Activated T-cell treated with anti-CD3 and anti-CD28 coated beads, Interleukin-2, amount 50 U/mL, for 4 hours (primary cell): ENCODE measurements at regions not wholly inside any gene's neighbourhood (a gene's known extent, or its start where the extent isn't known, plus 50 kb on each side); places are given as distances from the start of the nearest gene placed in this dataset.

Source experiments
- ATAC-seq, 2 donors: fragments of 200-7000 bp; cut with Tn5 transposase; one replicate each; pipeline ENCODE4 v1.10.0; 2021
- DNase-seq: peaks from one replicate; pipeline ENCODE4 v3.0.0-alpha.2; 2020
- H3K27me3 Mint-ChIP-seq: one replicate; pipeline ENCODE4 v1.8.0; 2021; ENCODE audit warnings: low read depth, mixed read lengths
- H3K36me3 Mint-ChIP-seq: one replicate; pipeline ENCODE4 v1.8.0; 2022; ENCODE audit warnings: mixed read lengths; ENCODE audit not compliant: insufficient read depth
- H3K4me1 Mint-ChIP-seq: one replicate; pipeline ENCODE4 v1.8.0; 2021; ENCODE audit warnings: low read depth, mixed read lengths
- H3K4me3 Mint-ChIP-seq: one replicate; pipeline ENCODE4 v1.8.0; 2021; ENCODE audit warnings: mild to moderate bottlenecking, moderate library complexity, mixed read lengths
- H3K9me3 Mint-ChIP-seq: one replicate; pipeline ENCODE4 v1.8.0; 2021; ENCODE audit warnings: mixed read lengths

- peak; percentile 86 to 92 for ATAC-seq
- Mint-ChIP-seq H3K9me3 (peaks cover 12% of the 10 kb centered on the region), H3K27me3 (no peaks in the 10 kb centered on the region), H3K4me3 (no peak overlapping the region), H3K36me3 (peaks cover 43% of the 10 kb centered on the region), H3K4me1 (peaks cover 8% of the 10 kb centered on the region)
- DNase-seq = peak; percentile 56
Measured at GRCh38 chr10:46228563-46229071, 58.2 kb upstream of the ANTXRL start.

GRCh38 chr10:46229144-46229563 lies 57.6 kb upstream of the ANTXRL start:
- Mint-ChIP-seq H3K4me3 (no peak overlapping the region), H3K9me3 (peaks cover 12% of the 10 kb centered on the region), H3K4me1 (peaks cover 8% of the 10 kb centered on the region), H3K36me3 (peaks cover 43% of the 10 kb centered on the region), H3K27me3 (no peaks in the 10 kb centered on the region)
- no peak for DNase-seq
- peak in 1 of 2 donors; percentile 51 for ATAC-seq

- ATAC-seq (no peak), DNase-seq (no peak)
- Mint-ChIP-seq H3K36me3 (peaks cover 45% of the 10 kb centered on the region), H3K4me3 (no peak overlapping the region), H3K4me1 (peaks cover 8% of the 10 kb centered on the region), H3K9me3 (peaks cover 12% of the 10 kb centered on the region), H3K27me3 (no peaks in the 10 kb centered on the region)
Measured at GRCh38 chr10:46230615-46231014, 56.2 kb upstream of the ANTXRL start.

- DNase-seq = no peak
- Mint-ChIP-seq H3K27me3 (no peaks in the 10 kb centered on the region), H3K4me1 (peaks cover 8% of the 10 kb centered on the region), H3K9me3 (peaks cover 12% of the 10 kb centered on the region), H3K36me3 (peaks cover 49% of the 10 kb centered on the region), H3K4me3 (no peak overlapping the region)
- no peak for ATAC-seq
Measured at GRCh38 chr10:46231087-46231486, 55.7 kb upstream of the ANTXRL start.

- Mint-ChIP-seq H3K36me3 (peaks cover 59% of the 10 kb centered on the region), H3K4me3 (no peak overlapping the region), H3K9me3 (peaks cover 12% of the 10 kb centered on the region), H3K4me1 (peaks cover 10% of the 10 kb centered on the region), H3K27me3 (no peaks in the 10 kb centered on the region)
- ATAC-seq (no peak), DNase-seq (no peak)
Measured at GRCh38 chr10:46232084-46232483, 54.7 kb upstream of the ANTXRL start.

- Mint-ChIP-seq H3K4me1 (peaks cover 12% of the 10 kb centered on the region), H3K27me3 (no peaks in the 10 kb centered on the region), H3K9me3 (peaks cover 12% of the 10 kb centered on the region), H3K36me3 (peaks cover 63% of the 10 kb centered on the region), H3K4me3 (no peak overlapping the region)
- no peak for DNase-seq
- no peak for ATAC-seq
Measured at GRCh38 chr10:46232666-46233065, 54.1 kb upstream of the ANTXRL start.

GRCh38 chr10:46233181-46233580 lies 53.6 kb upstream of the ANTXRL start:
- H3K27me3 Mint-ChIP-seq = no peaks in the 10 kb centered on the region
- H3K36me3 Mint-ChIP-seq = peaks cover 66% of the 10 kb centered on the region
- peaks cover 12% of the 10 kb centered on the region for H3K9me3 Mint-ChIP-seq
- DNase-seq (no peak), ATAC-seq (no peak)
- no peak overlapping the region for H3K4me3 Mint-ChIP-seq
- peaks cover 12% of the 10 kb centered on the region for H3K4me1 Mint-ChIP-seq

- Mint-ChIP-seq H3K27me3 (no peaks in the 10 kb centered on the region), H3K36me3 (peaks cover 71% of the 10 kb centered on the region), H3K4me3 (no peak overlapping the region), H3K4me1 (peaks cover 11% of the 10 kb centered on the region), H3K9me3 (peaks cover 12% of the 10 kb centered on the region)
- DNase-seq = no peak
- ATAC-seq = no peak
Measured at GRCh38 chr10:46234026-46234425, 52.8 kb upstream of the ANTXRL start.

GRCh38 chr10:46234431-46235060 lies 52.3 kb upstream of the ANTXRL start:
- H3K4me1 Mint-ChIP-seq = peaks cover 6% of the 10 kb centered on the region
- DNase-seq (no peak), ATAC-seq (no peak)
- H3K36me3 Mint-ChIP-seq = peaks cover 66% of the 10 kb centered on the region
- no peak overlapping the region for H3K4me3 Mint-ChIP-seq
- H3K9me3 Mint-ChIP-seq = peaks cover 9% of the 10 kb centered on the region
- H3K27me3 Mint-ChIP-seq = no peaks in the 10 kb centered on the region

GRCh38 chr10:46235705-46236545 lies 50.9 kb upstream of the ANTXRL start:
- H3K4me1 Mint-ChIP-seq = peaks cover 10% of the 10 kb centered on the region
- no peaks in the 10 kb centered on the region for H3K9me3 Mint-ChIP-seq
- H3K36me3 Mint-ChIP-seq = peaks cover 61% of the 10 kb centered on the region
- H3K27me3 Mint-ChIP-seq = no peaks in the 10 kb centered on the region
- no peak overlapping the region for H3K4me3 Mint-ChIP-seq
- ATAC-seq (no peak), DNase-seq (no peak)

GRCh38 chr10:46236546-46236887 lies 50.3 kb upstream of the ANTXRL start:
- Mint-ChIP-seq H3K4me1 (peaks cover 14% of the 10 kb centered on the region), H3K9me3 (no peaks in the 10 kb centered on the region), H3K27me3 (no peaks in the 10 kb centered on the region), H3K4me3 (no peak overlapping the region), H3K36me3 (peaks cover 63% of the 10 kb centered on the region)
- ATAC-seq = no peak
- no peak for DNase-seq

GRCh38 chr10:46236941-46237681 lies 49.7 kb upstream of the ANTXRL start:
- ATAC-seq (no peak), DNase-seq (no peak)
- H3K4me1 Mint-ChIP-seq = peaks cover 14% of the 10 kb centered on the region
- no peaks in the 10 kb centered on the region for H3K27me3 Mint-ChIP-seq
- peaks cover 64% of the 10 kb centered on the region for H3K36me3 Mint-ChIP-seq
- no peak overlapping the region for H3K4me3 Mint-ChIP-seq
- H3K9me3 Mint-ChIP-seq = peaks cover 3% of the 10 kb centered on the region
